Vagina (tissue), 2 donors: ENCODE measurements at regions not wholly inside any gene's neighbourhood (a gene's known extent, or its start where the extent isn't known, plus 50 kb on each side); places are given as distances from the start of the nearest gene placed in this dataset.

Experiments used
- DNase-seq, 2 donors: peaks; one replicate each; pipeline ENCODE4 v3.0.0-alpha.2; 2017; ENCODE audit errors: extremely low spot score in 2 of 2
- H3K27ac ChIP-seq: fragments of 200-600 bp; sonication (generic); one replicate; pipeline ENCODE4 v1.5.1; 2019
- H3K27me3 ChIP-seq: fragments of 200-600 bp; sonication (generic); one replicate; pipeline ENCODE4 v1.5.1; 2019
- H3K36me3 ChIP-seq, 2 donors: fragments of 200-600 bp; sonication (generic); one replicate each; pipeline ENCODE4 v1.5.1; 2017 to 2019
- H3K4me1 ChIP-seq: fragments of 200-600 bp; sonication (generic); one replicate; pipeline ENCODE4 v1.5.1; 2019
- H3K4me3 ChIP-seq, 2 donors: fragments of 200-600 bp; sonication (generic); 1 replicate in 1 of 2; 2 replicates in 1 of 2; pipeline ENCODE4 v1.5.1; 2016 to 2019
- H3K9me3 ChIP-seq: fragments of 200-600 bp; sonication (generic); one replicate; pipeline ENCODE4 v1.5.1; 2019
- CTCF ChIP-seq, 3 experiments: fragments of 450-650 bp in 2 of 3; fragments of 200-600 bp in 1 of 3; sonication (generic) in 1 of 3; IDR thresholded peaks; one replicate each; pipeline ENCODE4 v1.5.1; 2017 to 2019; ENCODE audit warnings: antibody characterized with exemption in 3 of 3, mild to moderate bottlenecking in 2 of 3, moderate library complexity in 2 of 3
- POLR2A ChIP-seq, 2 donors: fragments of 450-650 bp; IDR thresholded peaks; one replicate each; pipeline ENCODE4 v1.6.1; 2017; ENCODE audit warnings: antibody characterized with exemption in 2 of 2, mild to moderate bottlenecking in 2 of 2, moderate library complexity in 2 of 2
- POLR2AphosphoS5 ChIP-seq, 2 donors: sonication (generic); formaldehyde crosslinking; IDR thresholded peaks; one replicate each; pipeline ENCODE4 v1.9.0; 2017; ENCODE audit warnings: antibody characterized with exemption in 2 of 2, mild to moderate bottlenecking in 2 of 2, low read depth in 1 of 2; ENCODE audit not compliant: insufficient read depth in 1 of 2
- intact Hi-C: fragments of 100-400 bp; cut with DNase I; formaldehyde crosslinking; loops from one replicate; pipeline ENCODE4 v1.15.1; 2023

DNA sequence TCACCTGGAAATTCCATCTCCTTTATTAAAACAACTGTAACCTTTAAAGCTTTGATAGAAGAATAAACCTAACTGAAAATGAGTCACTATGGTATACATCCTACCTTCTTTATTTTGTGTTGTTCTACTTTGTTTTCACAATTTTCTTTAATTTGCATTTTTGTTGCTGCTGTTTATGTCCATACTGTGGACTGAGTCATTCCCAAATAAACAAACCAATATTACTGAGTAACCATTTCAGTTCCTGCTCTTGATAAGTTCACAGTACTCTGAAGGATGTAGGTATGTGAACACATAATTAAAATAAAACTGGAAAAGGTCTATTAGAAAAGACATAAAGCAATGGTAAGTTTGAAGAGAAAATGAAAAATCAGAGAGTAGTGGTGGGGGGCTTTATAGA is 528.5 kb upstream of the GOLIM4 start:
- intact Hi-C loops = no loop called here
- no peaks in the 10 kb centered on the region for H3K4me1 ChIP-seq
- no peak overlapping the region for H3K27ac ChIP-seq
- no peaks in the 10 kb centered on the region for H3K36me3 ChIP-seq
- H3K9me3 ChIP-seq = no peaks in the 10 kb centered on the region
- DNase-seq = no peak
- H3K4me3 ChIP-seq = no peak overlapping the region
- no peak for TF ChIP-seq CTCF (IDR thresholded peaks at IDR 0.05)
- TF ChIP-seq POLR2AphosphoS5 (IDR thresholded peaks at IDR 0.05; ENCODE audit: insufficient read depth in 1 of 2, low read depth in 1 of 2) = no peak
- TF ChIP-seq POLR2A (IDR thresholded peaks at IDR 0.05) = no peak
- no peaks in the 10 kb centered on the region for H3K27me3 ChIP-seq

DNA sequence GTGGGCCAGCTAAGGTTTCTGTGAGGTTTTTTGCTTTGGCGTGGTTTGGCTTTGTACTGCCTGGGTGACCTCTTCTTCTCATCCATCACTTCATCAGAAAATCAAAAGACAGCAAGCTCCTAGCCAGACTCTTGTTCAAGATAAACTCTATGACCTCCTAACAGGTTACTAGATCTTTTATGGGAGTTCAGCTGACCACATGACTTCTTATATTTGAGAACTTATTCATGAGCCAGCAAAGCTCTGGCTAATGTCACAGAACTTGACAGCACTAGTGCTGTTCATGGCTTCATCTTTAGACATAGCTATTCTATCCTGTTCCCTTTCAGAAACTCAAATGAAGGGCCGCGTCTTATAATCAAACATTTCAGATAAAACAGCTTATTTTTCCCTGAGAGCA is 527.1 kb upstream of the GOLIM4 start:
- no peaks in the 10 kb centered on the region for H3K27me3 ChIP-seq
- intact Hi-C loops = no loop called here

DNA sequence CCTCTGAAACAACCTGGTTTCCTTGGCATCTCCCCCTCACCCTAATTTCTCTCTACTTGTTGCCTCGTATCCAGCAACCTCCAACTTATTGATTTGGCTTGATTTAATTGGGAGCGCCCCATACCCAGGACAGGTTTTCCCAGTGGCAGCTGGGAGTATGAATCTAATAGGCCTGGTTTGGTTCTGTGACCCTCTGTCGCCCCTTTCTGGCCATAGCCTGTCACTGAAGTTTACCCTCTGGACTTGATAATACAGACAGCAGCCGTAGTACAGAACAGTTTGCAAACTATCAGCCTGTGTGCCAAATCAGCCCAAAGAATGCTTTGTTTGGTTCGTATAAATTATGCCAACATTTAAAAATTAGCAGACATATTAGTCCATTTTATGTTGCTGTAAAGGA is 525.1 kb upstream of the GOLIM4 start:
- Histone ChIP-seq H3K27ac (no peak overlapping the region), H3K9me3 (no peaks in the 10 kb centered on the region), H3K4me3 (no peak overlapping the region), H3K36me3 (no peaks in the 10 kb centered on the region), H3K27me3 (no peaks in the 10 kb centered on the region), H3K4me1 (no peaks in the 10 kb centered on the region)
- TF ChIP-seq CTCF (IDR thresholded peaks at IDR 0.05) = no peak
- no peak for TF ChIP-seq POLR2AphosphoS5 (IDR thresholded peaks at IDR 0.05; ENCODE audit: insufficient read depth in 1 of 2, low read depth in 1 of 2)
- TF ChIP-seq POLR2A (IDR thresholded peaks at IDR 0.05) = no peak
- no peak for DNase-seq
- intact Hi-C loops = no loop called here

More for the DNA sequence above, 527.1 kb upstream of the GOLIM4 start:
- Histone ChIP-seq H3K9me3 (no peaks in the 10 kb centered on the region), H3K27ac (no peak overlapping the region), H3K36me3 (no peaks in the 10 kb centered on the region), H3K4me1 (no peaks in the 10 kb centered on the region), H3K4me3 (no peak overlapping the region)
- no peak for DNase-seq
- TF ChIP-seq CTCF (IDR thresholded peaks at IDR 0.05) = no peak
- no peak for TF ChIP-seq POLR2A (IDR thresholded peaks at IDR 0.05)
- TF ChIP-seq POLR2AphosphoS5 (IDR thresholded peaks at IDR 0.05; ENCODE audit: insufficient read depth in 1 of 2, low read depth in 1 of 2) = no peak

DNA sequence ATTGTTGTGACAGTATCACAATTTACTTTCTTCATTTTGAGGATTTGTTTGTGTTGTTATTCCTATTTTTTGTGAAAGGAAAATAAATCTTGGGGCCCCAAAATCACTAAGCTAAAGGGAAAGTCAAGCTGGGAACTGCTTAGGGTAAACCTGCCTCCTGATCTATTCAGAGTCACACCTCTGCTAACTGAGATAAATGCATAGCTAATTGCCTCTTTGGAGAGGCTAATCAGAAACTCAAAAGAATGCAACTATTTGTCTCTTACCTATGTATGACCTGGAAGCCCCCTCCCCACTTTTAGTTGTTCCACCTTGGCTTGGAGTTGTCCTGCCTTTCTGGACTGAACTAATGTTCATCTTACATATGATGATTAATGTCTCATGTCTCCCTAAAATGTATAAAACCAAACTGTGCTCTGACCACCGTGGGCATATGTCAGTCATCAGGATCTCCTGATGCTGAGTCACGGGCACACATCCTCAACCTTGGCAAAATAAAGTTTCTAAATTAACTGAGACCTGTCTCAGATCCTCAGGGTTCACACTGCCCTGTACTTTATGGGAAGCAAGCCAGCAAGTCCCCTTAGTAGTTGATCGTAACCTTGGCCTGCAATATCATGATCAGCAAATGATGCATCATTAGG is 523.2 kb upstream of the GOLIM4 start:
- Histone ChIP-seq H3K4me3 (no peak overlapping the region), H3K4me1 (no peaks in the 10 kb centered on the region), H3K27ac (no peak overlapping the region), H3K27me3 (no peaks in the 10 kb centered on the region), H3K36me3 (no peaks in the 10 kb centered on the region), H3K9me3 (no peaks in the 10 kb centered on the region)
- TF ChIP-seq POLR2A (IDR thresholded peaks at IDR 0.05) (no peak), CTCF (IDR thresholded peaks at IDR 0.05) (no peak), POLR2AphosphoS5 (IDR thresholded peaks at IDR 0.05; ENCODE audit: insufficient read depth in 1 of 2, low read depth in 1 of 2) (no peak)
- no peak for DNase-seq
- intact Hi-C loops = no loop called here

DNA sequence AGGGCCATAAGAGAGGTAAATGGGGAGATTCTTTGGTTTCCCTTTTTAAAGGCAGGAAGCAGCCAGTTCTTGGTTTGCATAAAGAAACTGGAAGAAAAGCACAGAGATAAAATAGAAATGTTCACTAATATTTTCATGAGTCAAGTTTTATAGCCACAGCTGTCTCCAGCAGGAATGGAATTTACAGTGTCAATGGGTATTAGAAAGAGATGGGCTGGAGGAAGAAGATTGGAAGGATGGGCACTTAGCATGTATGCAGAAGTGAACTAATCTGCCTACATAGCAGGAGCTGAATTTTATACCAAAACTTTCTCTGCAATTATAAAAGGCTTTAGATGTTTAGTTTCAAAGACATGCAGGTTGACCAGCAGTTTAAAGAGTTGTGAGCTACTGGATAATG is 521.9 kb upstream of the GOLIM4 start:
- Histone ChIP-seq H3K4me1 (no peaks in the 10 kb centered on the region), H3K9me3 (no peaks in the 10 kb centered on the region), H3K27ac (no peak overlapping the region), H3K4me3 (no peak overlapping the region), H3K36me3 (no peaks in the 10 kb centered on the region), H3K27me3 (no peaks in the 10 kb centered on the region)
- no peak for DNase-seq
- intact Hi-C loops = no loop called here
- no peak for TF ChIP-seq POLR2AphosphoS5 (IDR thresholded peaks at IDR 0.05; ENCODE audit: insufficient read depth in 1 of 2, low read depth in 1 of 2)
- TF ChIP-seq POLR2A (IDR thresholded peaks at IDR 0.05) = no peak
- no peak for TF ChIP-seq CTCF (IDR thresholded peaks at IDR 0.05)
